WERI-Rb-1 (cell line): ENCODE measurements at regions not wholly inside any gene's neighbourhood (a gene's known extent, or its start where the extent isn't known, plus 50 kb on each side); places are given as distances from the start of the nearest gene placed in this dataset.

Experiments
- DNase-seq: peaks from one replicate; pipeline ENCODE4 v3.0.0-alpha.2; 2020
- H3K27ac ChIP-seq: fragments of 250-450 bp; sonication (Bioruptor Pico); 2 replicates; pipeline ENCODE4 v1.5.1; 2020; ENCODE audit warnings: mild to moderate bottlenecking, moderate library complexity
- H3K27me3 ChIP-seq: fragments of 250-450 bp; sonication (Bioruptor Pico); 2 replicates; pipeline ENCODE4 v1.5.1; 2021; ENCODE audit warnings: mild to moderate bottlenecking, low read depth, moderate library complexity; ENCODE audit not compliant: insufficient read depth, severe bottlenecking
- H3K36me3 ChIP-seq: fragments of 250-450 bp; sonication (Bioruptor Pico); 2 replicates; pipeline ENCODE4 v1.5.1; 2020; ENCODE audit warnings: mild to moderate bottlenecking, moderate library complexity
- H3K4me3 ChIP-seq: 2 replicates; pipeline ENCODE4 v1.5.1; 2011; ENCODE audit warnings: low read depth, mild to moderate bottlenecking, control low read depth, low read length
- H3K9me3 ChIP-seq: fragments of 250-450 bp; sonication (Bioruptor Pico); 2 replicates; pipeline ENCODE4 v1.5.1; 2021; ENCODE audit warnings: mild to moderate bottlenecking, moderate library complexity; ENCODE audit not compliant: severe bottlenecking
- CTCF ChIP-seq: IDR thresholded peaks from 2 replicates; pipeline ENCODE4 v1.5.1; 2011; ENCODE audit warnings: low read depth, mild to moderate bottlenecking, control low read depth, inconsistent platforms, low read length

DNA sequence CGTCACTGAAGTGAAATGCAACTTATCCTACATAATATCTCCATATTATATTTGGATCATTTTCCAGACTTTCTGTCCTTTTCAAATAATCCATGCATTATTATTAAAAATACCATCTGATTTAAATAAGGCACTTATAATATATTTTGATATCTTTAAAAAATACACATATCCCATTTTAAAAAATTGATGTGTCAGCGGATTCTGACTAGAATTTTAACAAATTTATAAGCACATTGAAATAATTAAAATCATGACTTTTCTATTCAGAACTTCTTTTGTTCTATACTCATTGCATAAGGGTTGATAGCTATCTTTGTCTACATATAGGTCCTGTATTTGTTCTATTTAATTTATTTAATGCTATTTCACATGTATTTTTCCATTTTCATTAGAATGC, 199.0 kb upstream of the DSEL start:
- DNase-seq = no peak
- no peak for TF ChIP-seq CTCF
- Histone ChIP-seq H3K4me3 (no peak overlapping the region), H3K36me3 (no peaks in the 10 kb centered on the region), H3K27ac (no peak overlapping the region), H3K9me3 (no peaks in the 10 kb centered on the region), H3K27me3 (no peaks in the 10 kb centered on the region)

DNA sequence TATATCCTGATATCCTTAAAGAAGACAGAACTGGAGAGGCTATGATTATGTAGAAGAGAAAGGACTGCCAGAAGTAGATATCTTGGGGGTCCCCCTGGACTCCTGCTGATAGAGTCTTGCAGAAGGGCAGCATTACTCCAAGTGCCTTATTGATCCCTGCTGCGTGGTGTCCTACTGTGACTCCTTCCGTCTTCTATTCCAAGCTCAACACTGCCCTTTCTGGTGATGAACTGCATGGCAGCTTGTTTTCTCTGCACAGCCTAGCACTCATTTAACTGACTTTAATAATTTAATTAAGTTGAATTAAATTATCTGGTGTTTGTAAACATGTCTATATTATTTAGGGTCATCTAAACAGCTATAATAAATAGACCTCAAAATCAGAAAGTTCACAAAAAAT, 194.1 kb upstream of the DSEL start:
- 0 out of 2 replicates have a peak, but pooled peaks have one; percentile 13 for TF ChIP-seq CTCF
- Histone ChIP-seq H3K27me3 (no peaks in the 10 kb centered on the region), H3K9me3 (no peaks in the 10 kb centered on the region), H3K4me3 (no peak overlapping the region), H3K36me3 (no peaks in the 10 kb centered on the region), H3K27ac (no peak overlapping the region)
- DNase-seq = peak; percentile 7

GRCh38 chr18:67705748-67706147, 189.2 kb upstream of the DSEL start:
- H3K27me3 ChIP-seq = no peaks in the 10 kb centered on the region
- no peak overlapping the region for H3K4me3 ChIP-seq
- no peak for TF ChIP-seq CTCF
- H3K27ac ChIP-seq = no peak overlapping the region
- H3K36me3 ChIP-seq = no peaks in the 10 kb centered on the region
- DNase-seq = no peak
- H3K9me3 ChIP-seq = no peaks in the 10 kb centered on the region

GRCh38 chr18:67695684-67696083, 179.2 kb upstream of the DSEL start:
- Histone ChIP-seq H3K4me3 (no peak overlapping the region), H3K27ac (no peak overlapping the region), H3K27me3 (no peaks in the 10 kb centered on the region), H3K9me3 (no peaks in the 10 kb centered on the region), H3K36me3 (no peaks in the 10 kb centered on the region)
- no peak for DNase-seq
- TF ChIP-seq CTCF = no peak

- no peaks in the 10 kb centered on the region for H3K36me3 ChIP-seq
- H3K27ac ChIP-seq = no peak overlapping the region
- no peak for TF ChIP-seq CTCF
- H3K4me3 ChIP-seq = no peak overlapping the region
- H3K27me3 ChIP-seq = no peaks in the 10 kb centered on the region
- no peaks in the 10 kb centered on the region for H3K9me3 ChIP-seq
- no peak for DNase-seq
Observed at GRCh38 chr18:67694787-67695186, 178.3 kb upstream of the DSEL start.

GRCh38 chr18:67692811-67693210, 176.3 kb upstream of the DSEL start:
- Histone ChIP-seq H3K36me3 (no peaks in the 10 kb centered on the region), H3K27me3 (no peaks in the 10 kb centered on the region), H3K4me3 (no peak overlapping the region), H3K27ac (no peak overlapping the region), H3K9me3 (no peaks in the 10 kb centered on the region)
- TF ChIP-seq CTCF = no peak
- DNase-seq = no peak
